ENCODE measurements at regions not wholly inside any gene's neighbourhood (a gene's known extent, or its start where the extent isn't known, plus 50 kb on each side); places are given as distances from the start of the nearest gene placed in this dataset.

GRCh38 chr11:92811341-92811740, 158.1 kb upstream of the MTNR1B start:
- Histone ChIP-seq H3K9me3 (ENCODE audit: low read length) (no peaks in the 10 kb centered on the region), H2AFZ (ENCODE audit: low read length) (no peak overlapping the region), H3K79me2 (ENCODE audit: insufficient read depth, low read length) (no peaks in the 10 kb centered on the region), H3K9ac (ENCODE audit: insufficient read depth, low read depth, low read length) (no peak overlapping the region), H3K4me1 (ENCODE audit: insufficient read depth, low read length) (no peaks in the 10 kb centered on the region), H3K27me3 (ENCODE audit: control insufficient read depth in 1 of 2, insufficient read depth in 2 of 2, low read length in 2 of 2) (no peaks in the 10 kb centered on the region), H3K4me3 (replicated peaks in 1 of 3; ENCODE audit: insufficient read depth in 1 of 3, low read depth in 2 of 3, low read length in 3 of 3) (no peak overlapping the region), H3K27ac (ENCODE audit: extremely low read length, insufficient read depth, low read length) (no peak overlapping the region), H3K36me3 (replicated peaks in 1 of 2; ENCODE audit: control insufficient read depth in 1 of 2, insufficient read depth in 2 of 2, low read length in 2 of 2) (no peaks in the 10 kb centered on the region), H3K4me2 (ENCODE audit: low read depth, low read length) (no peak overlapping the region), H4K20me1 (ENCODE audit: insufficient read depth, low read length) (no peaks in the 10 kb centered on the region)
- DNase-seq (ENCODE audit: low spot score) (no peak), ATAC-seq (no peak), FAIRE-seq (no peak)
- ChIA-PET CTCF (ENCODE audit: low intra/inter-chr PET ratio, low total read pairs) (no interaction called here), POLR2A (no interaction called here)
- intact Hi-C loops (cut with micrococcal nuclease; ENCODE audit: unreplicated experiment) = no loop called here
- 2% methylated on average over 2 of the region's 2 CpGs for WGBS (ENCODE audit: low lambda C conversion rate)
- TF ChIP-seq ZNF143 (CRISPR knock-in tag; IDR thresholded peaks at IDR 0.05) = no peak
- no peak for TF ChIP-seq AFF4 (CRISPR knock-in tag; IDR thresholded peaks at IDR 0.05)
- TF ChIP-seq ZNF558 (CRISPR knock-in tag; IDR thresholded peaks at IDR 0.05; ENCODE audit: borderline replicate concordance) = no peak
- no peak for TF ChIP-seq ZNF761 (CRISPR knock-in tag; conservative IDR thresholded peaks at IDR 0.05)
- TF ChIP-seq ZNF782 (CRISPR knock-in tag; IDR thresholded peaks at IDR 0.05; ENCODE audit: borderline replicate concordance) = no peak
- TF ChIP-seq RARA (CRISPR knock-in tag; IDR thresholded peaks at IDR 0.05) = no peak
- TF ChIP-seq HOXA5 (CRISPR knock-in tag; IDR thresholded peaks at IDR 0.05) = no peak
- no peak for TF ChIP-seq CHCHD3 (CRISPR knock-in tag; IDR thresholded peaks at IDR 0.05)
- TF ChIP-seq, protein P1, sequence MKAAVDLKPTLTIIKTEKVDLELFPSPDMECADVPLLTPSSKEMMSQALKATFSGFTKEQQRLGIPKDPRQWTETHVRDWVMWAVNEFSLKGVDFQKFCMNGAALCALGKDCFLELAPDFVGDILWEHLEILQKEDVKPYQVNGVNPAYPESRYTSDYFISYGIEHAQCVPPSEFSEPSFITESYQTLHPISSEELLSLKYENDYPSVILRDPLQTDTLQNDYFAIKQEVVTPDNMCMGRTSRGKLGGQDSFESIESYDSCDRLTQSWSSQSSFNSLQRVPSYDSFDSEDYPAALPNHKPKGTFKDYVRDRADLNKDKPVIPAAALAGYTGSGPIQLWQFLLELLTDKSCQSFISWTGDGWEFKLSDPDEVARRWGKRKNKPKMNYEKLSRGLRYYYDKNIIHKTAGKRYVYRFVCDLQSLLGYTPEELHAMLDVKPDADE (CRISPR knock-in tag; IDR thresholded peaks at IDR 0.05) = no peak
- TF ChIP-seq RFXANK (CRISPR knock-in tag; IDR thresholded peaks at IDR 0.05) = no peak
- no peak for TF ChIP-seq FOSL1 (CRISPR knock-in tag; IDR thresholded peaks at IDR 0.05; ENCODE audit: borderline replicate concordance)
- TF ChIP-seq CBX1 (IDR thresholded peaks at IDR 0.05; ENCODE audit: low read depth) = no peak
- TF ChIP-seq, protein P2, sequence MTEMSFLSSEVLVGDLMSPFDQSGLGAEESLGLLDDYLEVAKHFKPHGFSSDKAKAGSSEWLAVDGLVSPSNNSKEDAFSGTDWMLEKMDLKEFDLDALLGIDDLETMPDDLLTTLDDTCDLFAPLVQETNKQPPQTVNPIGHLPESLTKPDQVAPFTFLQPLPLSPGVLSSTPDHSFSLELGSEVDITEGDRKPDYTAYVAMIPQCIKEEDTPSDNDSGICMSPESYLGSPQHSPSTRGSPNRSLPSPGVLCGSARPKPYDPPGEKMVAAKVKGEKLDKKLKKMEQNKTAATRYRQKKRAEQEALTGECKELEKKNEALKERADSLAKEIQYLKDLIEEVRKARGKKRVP (CRISPR knock-in tag; IDR thresholded peaks at IDR 0.05) = no peak
- no peak for TF ChIP-seq IRF9 (CRISPR knock-in tag; IDR thresholded peaks at IDR 0.05; ENCODE audit: borderline replicate concordance)
- TF ChIP-seq FOXO1 (CRISPR knock-in tag; IDR thresholded peaks at IDR 0.05) = no peak
- in situ Hi-C loops (cut with HindIII; ENCODE audit: extremely low pct_ligation_motif_present, low pct_unique_long_range_greater_than_20kb) = no loop called here
- BruUV-seq (replicated peaks) = no TSS peak
